Upper lobe of right lung (tissue), 1 donor: ENCODE measurements at regions not wholly inside any gene's neighbourhood (a gene's known extent, or its start where the extent isn't known, plus 50 kb on each side); places are given as distances from the start of the nearest gene placed in this dataset.

ENCODE experiments used
- ATAC-seq: fragments of 200-7000 bp; cut with Tn5 transposase; one replicate; pipeline ENCODE4 v1.9.1; 2020; ENCODE audit warnings: mild to moderate bottlenecking, moderate library complexity
- DNase-seq: peaks from one replicate; pipeline ENCODE4 v3.0.0-alpha.2; 2020
- H3K27ac ChIP-seq: fragments of 200-600 bp; one replicate; pipeline ENCODE4 v1.8.0; 2022
- H3K27me3 ChIP-seq: fragments of 200-600 bp; one replicate; pipeline ENCODE4 v1.8.0; 2022; ENCODE audit warnings: mild to moderate bottlenecking
- H3K36me3 ChIP-seq: fragments of 200-600 bp; one replicate; pipeline ENCODE4 v1.8.0; 2022
- H3K4me1 ChIP-seq: fragments of 200-600 bp; one replicate; pipeline ENCODE4 v1.8.0; 2022
- H3K4me3 ChIP-seq: fragments of 200-600 bp; one replicate; pipeline ENCODE4 v1.8.0; 2022; ENCODE audit warnings: mild to moderate bottlenecking
- H3K9me3 ChIP-seq: fragments of 200-600 bp; one replicate; pipeline ENCODE4 v1.8.0; 2022
- CTCF ChIP-seq: fragments of 200-600 bp; IDR thresholded peaks from one replicate; pipeline ENCODE4 v1.8.0; 2022; ENCODE audit warnings: antibody characterized with exemption
- intact Hi-C: fragments of 100-400 bp; cut with DNase I; formaldehyde crosslinking; loops from one replicate; pipeline ENCODE4 v1.11.0; 2022
- donor health status: DM: no; HTN: yes; CAD: no; lungs with severe emphysema.

GRCh38 chr20:62578294-62578897 lies 63.9 kb upstream of the SLCO4A1 start:
- no peak overlapping the region for H3K4me3 ChIP-seq
- H3K27ac ChIP-seq, result no peak overlapping the region
- no peaks in the 10 kb centered on the region for H3K4me1 ChIP-seq
- H3K36me3 ChIP-seq, result no peaks in the 10 kb centered on the region
- TF ChIP-seq CTCF, result no peak
- ATAC-seq (no peak), DNase-seq (no peak)
- intact Hi-C loops, result no loop called here
- H3K9me3 ChIP-seq, result no peaks in the 10 kb centered on the region
- H3K27me3 ChIP-seq, result peaks cover 74% of the 10 kb centered on the region

- ATAC-seq, result no peak
- Histone ChIP-seq H3K4me1 (no peaks in the 10 kb centered on the region), H3K36me3 (no peaks in the 10 kb centered on the region), H3K27me3 (peaks cover 71% of the 10 kb centered on the region), H3K9me3 (no peaks in the 10 kb centered on the region), H3K27ac (no peak overlapping the region), H3K4me3 (no peak overlapping the region)
- DNase-seq, result no peak
- intact Hi-C loops, result no loop called here
- no peak for TF ChIP-seq CTCF
Observed at GRCh38 chr20:62580052-62580451, 62.3 kb upstream of the SLCO4A1 start.

- Histone ChIP-seq H3K9me3 (no peaks in the 10 kb centered on the region), H3K27me3 (peaks cover 69% of the 10 kb centered on the region), H3K4me3 (no peak overlapping the region), H3K4me1 (no peaks in the 10 kb centered on the region), H3K36me3 (no peaks in the 10 kb centered on the region), H3K27ac (no peak overlapping the region)
- DNase-seq (no peak), ATAC-seq (no peak)
- TF ChIP-seq CTCF, result no peak
- intact Hi-C loops, result no loop called here
Observed at GRCh38 chr20:62580733-62581132, 61.6 kb upstream of the SLCO4A1 start.

- no peak overlapping the region for H3K4me3 ChIP-seq
- TF ChIP-seq CTCF, result no peak
- no peak overlapping the region for H3K27ac ChIP-seq
- ATAC-seq (no peak), DNase-seq (no peak)
- no peaks in the 10 kb centered on the region for H3K36me3 ChIP-seq
- no peaks in the 10 kb centered on the region for H3K4me1 ChIP-seq
- no peaks in the 10 kb centered on the region for H3K9me3 ChIP-seq
- intact Hi-C loops, result no loop called here
- H3K27me3 ChIP-seq, result peaks cover 67% of the 10 kb centered on the region
Observed at GRCh38 chr20:62581308-62581707, 61.0 kb upstream of the SLCO4A1 start.

- intact Hi-C loops, result no loop called here
Observed at GRCh38 chr20:62581806-62582205, 60.5 kb upstream of the SLCO4A1 start.

More at GRCh38 chr20:62581806-62582205, 60.5 kb upstream of the SLCO4A1 start:
- TF ChIP-seq CTCF, result no peak
- Histone ChIP-seq H3K27me3 (peaks cover 62% of the 10 kb centered on the region), H3K4me3 (no peak overlapping the region), H3K27ac (no peak overlapping the region), H3K9me3 (no peaks in the 10 kb centered on the region), H3K4me1 (no peaks in the 10 kb centered on the region), H3K36me3 (no peaks in the 10 kb centered on the region)
- DNase-seq (no peak), ATAC-seq (no peak)
